PC-3 (cell line): ENCODE measurements at regions not wholly inside any gene's neighbourhood (a gene's known extent, or its start where the extent isn't known, plus 50 kb on each side); places are given as distances from the start of the nearest gene placed in this dataset.

Experiments used
- EZH2 ChIP-seq: fragments of 300-600 bp; sonication (generic); IDR thresholded peaks from one replicate; pipeline ENCODE4 v1.6.1; 2017; ENCODE audit warnings: antibody characterized with exemption, mild to moderate bottlenecking, low read length; ENCODE audit not compliant: unreplicated experiment
- TF ChIP-seq, protein P1 (sequence below): fragments of 300-600 bp; sonication (generic); conservative IDR thresholded peaks from 2 replicates; pipeline ENCODE4 v1.5.1; 2017; ENCODE audit warnings: antibody characterized with exemption, low read depth, mild to moderate bottlenecking, low read length

DNA sequence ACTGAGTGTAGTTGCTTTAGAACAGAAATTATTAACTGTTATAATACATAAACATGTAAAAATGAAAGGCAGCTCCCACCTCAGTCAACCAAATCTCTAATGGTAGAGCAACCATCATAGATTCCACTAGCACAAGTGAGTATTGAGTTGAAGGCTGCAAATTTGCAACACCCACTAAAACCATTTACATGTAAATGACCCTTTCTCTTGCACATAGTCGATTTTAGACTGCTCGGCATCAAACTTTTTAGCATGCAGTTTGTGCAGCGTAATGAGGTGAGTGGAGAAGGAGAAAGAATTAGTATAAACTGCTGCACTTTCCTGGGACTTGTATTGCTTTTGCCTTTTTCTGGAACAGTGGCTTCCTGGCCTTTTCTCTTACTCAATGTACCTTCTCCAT is 62.8 kb downstream of the FBXO5 start:
- TF ChIP-seq, protein P1, sequence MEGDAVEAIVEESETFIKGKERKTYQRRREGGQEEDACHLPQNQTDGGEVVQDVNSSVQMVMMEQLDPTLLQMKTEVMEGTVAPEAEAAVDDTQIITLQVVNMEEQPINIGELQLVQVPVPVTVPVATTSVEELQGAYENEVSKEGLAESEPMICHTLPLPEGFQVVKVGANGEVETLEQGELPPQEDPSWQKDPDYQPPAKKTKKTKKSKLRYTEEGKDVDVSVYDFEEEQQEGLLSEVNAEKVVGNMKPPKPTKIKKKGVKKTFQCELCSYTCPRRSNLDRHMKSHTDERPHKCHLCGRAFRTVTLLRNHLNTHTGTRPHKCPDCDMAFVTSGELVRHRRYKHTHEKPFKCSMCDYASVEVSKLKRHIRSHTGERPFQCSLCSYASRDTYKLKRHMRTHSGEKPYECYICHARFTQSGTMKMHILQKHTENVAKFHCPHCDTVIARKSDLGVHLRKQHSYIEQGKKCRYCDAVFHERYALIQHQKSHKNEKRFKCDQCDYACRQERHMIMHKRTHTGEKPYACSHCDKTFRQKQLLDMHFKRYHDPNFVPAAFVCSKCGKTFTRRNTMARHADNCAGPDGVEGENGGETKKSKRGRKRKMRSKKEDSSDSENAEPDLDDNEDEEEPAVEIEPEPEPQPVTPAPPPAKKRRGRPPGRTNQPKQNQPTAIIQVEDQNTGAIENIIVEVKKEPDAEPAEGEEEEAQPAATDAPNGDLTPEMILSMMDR: no peak
- TF ChIP-seq EZH2: no peak
